ENCODE measurements at regions not wholly inside any gene's neighbourhood (a gene's known extent, or its start where the extent isn't known, plus 50 kb on each side); places are given as distances from the start of the nearest gene placed in this dataset.

DNA sequence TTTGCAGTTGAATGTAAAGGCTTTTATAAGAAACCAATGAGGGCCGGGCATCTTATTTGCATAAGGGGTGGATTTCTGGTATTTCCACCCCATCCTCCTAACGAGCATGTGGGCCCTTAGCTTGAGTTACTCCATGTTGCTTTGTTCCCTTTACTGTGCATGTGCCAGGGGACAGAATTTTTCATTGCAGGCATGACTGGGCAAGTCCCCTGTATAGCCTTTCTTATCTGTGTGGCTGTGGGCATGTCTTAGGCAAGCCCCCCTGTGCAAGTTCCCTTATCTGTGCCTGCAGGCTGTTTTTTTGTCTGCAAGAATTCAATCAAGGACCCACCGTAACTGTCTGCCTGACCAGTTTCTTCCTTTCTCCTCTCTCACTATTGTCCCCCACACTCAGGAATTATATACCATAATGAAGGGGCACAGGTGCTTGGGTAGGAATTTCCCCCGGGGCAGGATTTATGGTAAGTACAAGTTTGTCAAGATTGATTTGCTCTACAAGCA is 152.2 kb upstream of the CNOT2 start:
- no peak overlapping the region for H3K27ac ChIP-seq
- intact Hi-C loops (cut with DNase I) = no loop called here
- H3K9me3 ChIP-seq = no peaks in the 10 kb centered on the region
- no peak overlapping the region for H3K4me3 ChIP-seq
- 54% methylated on average over 4 of the region's 4 CpGs for WGBS
- no peaks in the 10 kb centered on the region for H3K36me3 ChIP-seq
- TF ChIP-seq POLR2AphosphoS5 (IDR thresholded peaks at IDR 0.05) (no peak), POLR2A (IDR thresholded peaks at IDR 0.05) (no peak)
- TF ChIP-seq, protein P1, sequence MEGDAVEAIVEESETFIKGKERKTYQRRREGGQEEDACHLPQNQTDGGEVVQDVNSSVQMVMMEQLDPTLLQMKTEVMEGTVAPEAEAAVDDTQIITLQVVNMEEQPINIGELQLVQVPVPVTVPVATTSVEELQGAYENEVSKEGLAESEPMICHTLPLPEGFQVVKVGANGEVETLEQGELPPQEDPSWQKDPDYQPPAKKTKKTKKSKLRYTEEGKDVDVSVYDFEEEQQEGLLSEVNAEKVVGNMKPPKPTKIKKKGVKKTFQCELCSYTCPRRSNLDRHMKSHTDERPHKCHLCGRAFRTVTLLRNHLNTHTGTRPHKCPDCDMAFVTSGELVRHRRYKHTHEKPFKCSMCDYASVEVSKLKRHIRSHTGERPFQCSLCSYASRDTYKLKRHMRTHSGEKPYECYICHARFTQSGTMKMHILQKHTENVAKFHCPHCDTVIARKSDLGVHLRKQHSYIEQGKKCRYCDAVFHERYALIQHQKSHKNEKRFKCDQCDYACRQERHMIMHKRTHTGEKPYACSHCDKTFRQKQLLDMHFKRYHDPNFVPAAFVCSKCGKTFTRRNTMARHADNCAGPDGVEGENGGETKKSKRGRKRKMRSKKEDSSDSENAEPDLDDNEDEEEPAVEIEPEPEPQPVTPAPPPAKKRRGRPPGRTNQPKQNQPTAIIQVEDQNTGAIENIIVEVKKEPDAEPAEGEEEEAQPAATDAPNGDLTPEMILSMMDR (IDR thresholded peaks at IDR 0.05) = no peak
- H3K4me1 ChIP-seq (replicated peaks) = no peaks in the 10 kb centered on the region
- DNase-seq (ENCODE audit: low spot score) = no peak
- no peaks in the 10 kb centered on the region for H3K27me3 ChIP-seq (replicated peaks; ENCODE audit: insufficient read depth)

DNA sequence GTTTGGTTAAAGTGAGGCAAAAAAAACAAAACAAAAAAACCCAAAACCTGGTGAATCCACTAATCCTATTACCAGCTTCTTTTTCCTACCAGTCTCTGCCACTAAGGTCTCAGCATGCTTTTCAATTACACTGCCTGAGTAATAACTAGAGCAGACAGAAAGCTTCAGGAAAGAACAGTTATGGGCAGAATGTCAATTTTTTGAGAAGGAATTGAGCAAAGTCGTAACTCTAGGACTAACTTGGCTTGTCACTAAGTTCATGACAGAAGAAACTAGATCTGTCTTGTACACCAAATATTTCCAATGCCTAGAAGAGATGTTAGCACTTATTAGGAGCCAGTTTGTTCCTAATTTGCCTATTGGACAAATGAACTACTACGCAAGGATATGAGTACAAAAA is 148.8 kb upstream of the CNOT2 start:
- Histone ChIP-seq H3K27ac (no peak overlapping the region), H3K27me3 (replicated peaks; ENCODE audit: insufficient read depth) (no peaks in the 10 kb centered on the region), H3K9me3 (no peaks in the 10 kb centered on the region), H3K36me3 (no peaks in the 10 kb centered on the region), H3K4me1 (replicated peaks) (no peaks in the 10 kb centered on the region), H3K4me3 (no peak overlapping the region)
- WGBS = 21% methylated on average over 2 of the region's 2 CpGs
- intact Hi-C loops (cut with DNase I) = no loop called here
- no peak for TF ChIP-seq POLR2A (IDR thresholded peaks at IDR 0.05)
- TF ChIP-seq, protein P1 (IDR thresholded peaks at IDR 0.05) = no peak
- no peak for TF ChIP-seq POLR2AphosphoS5 (IDR thresholded peaks at IDR 0.05)
- DNase-seq (ENCODE audit: low spot score) = no peak

DNA sequence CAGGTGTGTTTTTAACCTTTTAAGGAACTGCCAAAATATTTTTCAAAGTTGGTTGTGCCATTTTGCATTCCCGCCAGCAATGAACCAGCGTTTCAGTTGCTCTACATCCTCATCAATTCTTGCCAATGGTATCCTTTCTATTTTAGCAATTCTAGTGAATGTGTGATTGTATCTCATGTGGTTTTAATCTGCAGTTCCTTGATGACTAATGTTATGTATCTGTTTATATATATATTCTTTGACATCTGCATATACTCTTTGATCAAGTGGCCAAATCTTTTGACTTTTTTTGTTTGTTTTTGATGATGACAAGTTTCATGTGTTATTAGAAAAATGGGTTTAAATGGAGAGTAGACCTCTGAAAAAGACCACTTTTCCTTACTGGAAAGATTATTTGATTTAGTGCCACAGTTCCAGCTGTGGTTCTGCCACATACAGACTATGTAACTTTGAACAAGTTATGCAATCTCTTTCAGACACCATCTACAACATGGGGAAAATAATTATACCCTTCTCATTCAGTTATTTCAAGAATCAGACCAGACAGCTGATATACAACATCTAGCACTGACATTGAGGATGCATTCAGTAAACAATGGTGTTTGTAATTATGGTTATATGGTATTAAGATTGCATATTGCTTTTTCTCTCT is 146.3 kb upstream of the CNOT2 start:
- no peaks in the 10 kb centered on the region for H3K27me3 ChIP-seq (replicated peaks; ENCODE audit: insufficient read depth)
- no peaks in the 10 kb centered on the region for H3K36me3 ChIP-seq
- TF ChIP-seq, protein P1 (IDR thresholded peaks at IDR 0.05) = no peak
- TF ChIP-seq POLR2AphosphoS5 (IDR thresholded peaks at IDR 0.05) = no peak
- H3K4me1 ChIP-seq (replicated peaks) = no peaks in the 10 kb centered on the region
- no peak overlapping the region for H3K27ac ChIP-seq
- no peak for DNase-seq (ENCODE audit: low spot score)
- H3K4me3 ChIP-seq = no peak overlapping the region
- 100% methylated on average over 2 of the region's 2 CpGs for WGBS
- intact Hi-C loops (cut with DNase I) = no loop called here
- no peaks in the 10 kb centered on the region for H3K9me3 ChIP-seq

DNA sequence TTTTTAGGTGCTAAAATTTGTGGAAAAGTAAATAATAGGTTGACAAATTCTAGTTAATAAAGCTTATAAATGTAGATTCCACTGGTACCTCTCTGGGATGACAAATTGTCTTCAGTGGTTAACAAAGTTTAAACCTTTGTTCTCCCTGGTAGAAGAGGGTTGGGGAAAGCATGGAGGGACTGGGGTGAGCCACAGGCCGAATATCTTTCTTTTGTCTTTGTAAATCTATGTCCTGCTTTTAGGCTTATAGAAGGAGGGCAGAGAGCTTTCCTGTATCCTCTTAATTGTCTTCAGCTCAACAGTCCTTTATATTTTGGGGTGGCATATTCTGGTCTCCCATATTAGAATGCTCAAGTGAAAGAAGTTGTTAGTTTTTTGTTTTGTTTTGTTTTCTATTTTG is 142.2 kb upstream of the CNOT2 start:
- WGBS = 78% methylated on average over 1 of the region's 1 CpG

More for the DNA sequence above, 142.2 kb upstream of the CNOT2 start:
- no peak for TF ChIP-seq POLR2A (IDR thresholded peaks at IDR 0.05)
- TF ChIP-seq, protein P1 (IDR thresholded peaks at IDR 0.05) = no peak
- TF ChIP-seq POLR2AphosphoS5 (IDR thresholded peaks at IDR 0.05) = no peak
- H3K4me1 ChIP-seq (replicated peaks) = no peaks in the 10 kb centered on the region
- H3K9me3 ChIP-seq = no peaks in the 10 kb centered on the region
- H3K4me3 ChIP-seq = no peak overlapping the region
- H3K27ac ChIP-seq = no peak overlapping the region
- H3K27me3 ChIP-seq (replicated peaks; ENCODE audit: insufficient read depth) = no peaks in the 10 kb centered on the region
- H3K36me3 ChIP-seq = no peaks in the 10 kb centered on the region
- intact Hi-C loops (cut with DNase I) = no loop called here
- DNase-seq (ENCODE audit: low spot score) = no peak

Measured in prostate gland (tissue), 2 donors.